Loucy (cell line): ENCODE measurements at regions not wholly inside any gene's neighbourhood (a gene's known extent, or its start where the extent isn't known, plus 50 kb on each side); places are given as distances from the start of the nearest gene placed in this dataset.

Experiments
- H2AFZ ChIP-seq: fragments of 200-600 bp; sonication (generic); 2 replicates; pipeline ENCODE4 v1.6.0; 2016; ENCODE audit warnings: antibody characterized with exemption, mild to moderate bottlenecking, low read length, moderate library complexity
- H3F3A ChIP-seq: fragments of 200-600 bp; 2 replicates; pipeline ENCODE4 v1.6.0; 2016; ENCODE audit warnings: antibody characterized with exemption, low read depth, mild to moderate bottlenecking
- H3K27me3 ChIP-seq: fragments of 200-600 bp; sonication (generic); 2 replicates; pipeline ENCODE4 v1.6.1; 2014; ENCODE audit warnings: low read length, mild to moderate bottlenecking; ENCODE audit not compliant: insufficient read depth, poor library complexity, severe bottlenecking
- H3K36me3 ChIP-seq: fragments of 200-600 bp; sonication (generic); 2 replicates; pipeline ENCODE4 v1.6.1; 2016; ENCODE audit warnings: low read length; ENCODE audit not compliant: insufficient read depth
- H3K4me1 ChIP-seq: fragments of 200-600 bp; sonication (generic); 2 replicates; pipeline ENCODE4 v1.5.1; 2014; ENCODE audit warnings: low read length, mild to moderate bottlenecking; ENCODE audit not compliant: insufficient read depth, poor library complexity, severe bottlenecking
- H3K4me2 ChIP-seq: fragments of 200-600 bp; sonication (generic); 2 replicates; pipeline ENCODE4 v1.6.0; 2014; ENCODE audit warnings: antibody characterized with exemption, low read length, low read depth, mild to moderate bottlenecking; ENCODE audit not compliant: poor library complexity, severe bottlenecking
- H3K4me3 ChIP-seq: fragments of 200-600 bp; sonication (generic); 2 replicates; pipeline ENCODE4 v1.5.1; 2014; ENCODE audit warnings: low read length, mild to moderate bottlenecking, mixed read lengths; ENCODE audit not compliant: poor library complexity, severe bottlenecking
- H3K79me2 ChIP-seq: fragments of 200-600 bp; sonication (generic); 2 replicates; pipeline ENCODE4 v1.6.1; 2014; ENCODE audit warnings: low read length; ENCODE audit not compliant: insufficient read depth
- H3K9ac ChIP-seq: fragments of 200-600 bp; sonication (generic); 2 replicates; pipeline ENCODE4 v1.6.0; 2014; ENCODE audit warnings: mild to moderate bottlenecking, low read depth, low read length, moderate library complexity; ENCODE audit not compliant: poor library complexity, severe bottlenecking
- H3K9me2 ChIP-seq: fragments of 200-600 bp; sonication (generic); replicated peaks from 2 replicates; pipeline ENCODE4 v1.6.1; 2016; ENCODE audit warnings: low read depth, low read length, mixed read lengths
- H3K9me3 ChIP-seq: fragments of 200-600 bp; sonication (generic); 2 replicates; pipeline ENCODE4 v1.6.1; 2014; ENCODE audit warnings: mild to moderate bottlenecking, antibody characterized with exemption, low read length, low read depth; ENCODE audit not compliant: insufficient read depth
- H4K20me1 ChIP-seq: fragments of 200-600 bp; sonication (generic); 2 replicates; pipeline ENCODE4 v1.6.0; 2014; ENCODE audit warnings: antibody characterized with exemption, low read length, mild to moderate bottlenecking; ENCODE audit not compliant: insufficient read depth, poor library complexity, severe bottlenecking
- CTCF ChIP-seq: fragments of 200-600 bp; sonication (generic); conservative IDR thresholded peaks from 2 replicates; pipeline ENCODE4 v1.5.1; 2014; ENCODE audit warnings: mild to moderate bottlenecking, antibody characterized with exemption, low read length
- EZH2phosphoT487 ChIP-seq: fragments of 200-600 bp; IDR thresholded peaks from 2 replicates; pipeline ENCODE4 v1.6.1; 2018; ENCODE audit warnings: antibody characterized with exemption, mild to moderate bottlenecking, moderate library complexity, borderline replicate concordance

GRCh38 chrX:109926118-109926517 lies 76.8 kb upstream of the TMEM164 start:
- H3K9me3 ChIP-seq: no peaks in the 10 kb centered on the region
- H3F3A ChIP-seq: no peaks in the 10 kb centered on the region
- H3K27me3 ChIP-seq: no peaks in the 10 kb centered on the region
- H3K4me1 ChIP-seq: no peaks in the 10 kb centered on the region
- no peak overlapping the region for H3K4me3 ChIP-seq
- H3K36me3 ChIP-seq: no peaks in the 10 kb centered on the region
- no peaks in the 10 kb centered on the region for H4K20me1 ChIP-seq
- H3K4me2 ChIP-seq: no peak overlapping the region
- no peak overlapping the region for H2AFZ ChIP-seq
- no peak for TF ChIP-seq CTCF
- H3K79me2 ChIP-seq: no peaks in the 10 kb centered on the region
- H3K9ac ChIP-seq: no peak overlapping the region
- no peaks in the 10 kb centered on the region for H3K9me2 ChIP-seq

GRCh38 chrX:109926743-109927662 lies 75.9 kb upstream of the TMEM164 start:
- Histone ChIP-seq H2AFZ (no peak overlapping the region), H3K79me2 (no peaks in the 10 kb centered on the region), H3K27me3 (no peaks in the 10 kb centered on the region), H3K9me3 (no peaks in the 10 kb centered on the region), H3K4me2 (no peak overlapping the region), H3K4me3 (no peak overlapping the region), H3K4me1 (no peaks in the 10 kb centered on the region), H4K20me1 (no peaks in the 10 kb centered on the region), H3K9me2 (no peaks in the 10 kb centered on the region), H3K36me3 (no peaks in the 10 kb centered on the region), H3F3A (no peaks in the 10 kb centered on the region), H3K9ac (no peak overlapping the region)
- TF ChIP-seq EZH2phosphoT487: no peak

- H4K20me1 ChIP-seq: no peaks in the 10 kb centered on the region
- H3K79me2 ChIP-seq: no peaks in the 10 kb centered on the region
- H3K4me2 ChIP-seq: no peak overlapping the region
- TF ChIP-seq CTCF: no peak
- no peak for TF ChIP-seq EZH2phosphoT487
- H3K36me3 ChIP-seq: no peaks in the 10 kb centered on the region
- H3K9me2 ChIP-seq: no peaks in the 10 kb centered on the region
- H3K4me3 ChIP-seq: no peak overlapping the region
- no peaks in the 10 kb centered on the region for H3K4me1 ChIP-seq
- H3K9ac ChIP-seq: no peak overlapping the region
- no peak overlapping the region for H2AFZ ChIP-seq
- H3K27me3 ChIP-seq: no peaks in the 10 kb centered on the region
- no peaks in the 10 kb centered on the region for H3F3A ChIP-seq
- no peaks in the 10 kb centered on the region for H3K9me3 ChIP-seq
Measured at GRCh38 chrX:109927663-109928273, 75.1 kb upstream of the TMEM164 start.
